HL-60 (cell line): ENCODE measurements at regions not wholly inside any gene's neighbourhood (a gene's known extent, or its start where the extent isn't known, plus 50 kb on each side); places are given as distances from the start of the nearest gene placed in this dataset.

Source experiments
- DNase-seq, 2 experiments: peaks; one replicate each; pipeline ENCODE4 v3.0.0-alpha.2; 2010 to 2020; ENCODE audit warnings: low read depth in 1 of 2, low spot score in 1 of 2
- H3K27ac ChIP-seq: fragments of 250-450 bp; sonication (Bioruptor Pico); replicated peaks from 2 replicates; pipeline ENCODE4 v1.5.1; 2020; ENCODE audit warnings: mild to moderate bottlenecking, moderate library complexity
- H3K27me3 ChIP-seq: fragments of 250-450 bp; sonication (Bioruptor Pico); 2 replicates; pipeline ENCODE4 v1.5.1; 2021; ENCODE audit warnings: mild to moderate bottlenecking, moderate library complexity; ENCODE audit not compliant: insufficient read depth, poor library complexity, severe bottlenecking
- H3K4me3 ChIP-seq: replicated peaks from 2 replicates; pipeline ENCODE4 v1.5.1; 2011; ENCODE audit warnings: mild to moderate bottlenecking, control low read depth, low read length; ENCODE audit not compliant: insufficient read depth
- CTCF ChIP-seq: IDR thresholded peaks from one replicate; pipeline ENCODE4 v1.5.1; 2011; ENCODE audit warnings: low read length, control low read depth, inconsistent platforms; ENCODE audit not compliant: insufficient read depth
- GABPA ChIP-seq: IDR thresholded peaks from 2 replicates; pipeline ENCODE4 v1.6.1; 2012; ENCODE audit warnings: low read depth
- POLR2AphosphoS5 ChIP-seq: IDR thresholded peaks from 2 replicates; pipeline ENCODE4 v1.6.1; 2012; ENCODE audit warnings: low read depth
- REST ChIP-seq: IDR thresholded peaks from 2 replicates; pipeline ENCODE4 v1.6.1; 2012; ENCODE audit warnings: low read depth; ENCODE audit not compliant: insufficient replicate concordance
- SPI1 ChIP-seq: IDR thresholded peaks from 2 replicates; pipeline ENCODE4 v1.6.1; 2012; ENCODE audit warnings: low read depth, mild to moderate bottlenecking, borderline replicate concordance

- Histone ChIP-seq H3K27me3 (no peaks in the 10 kb centered on the region), H3K4me3 (no peak overlapping the region), H3K27ac (no peak overlapping the region)
- TF ChIP-seq SPI1 (no peak), POLR2AphosphoS5 (no peak), GABPA (no peak), REST (no peak), CTCF (no peak)
- no peak for DNase-seq
Measured at GRCh38 chr13:104693126-104693525, 1626.9 kb upstream of the SLC10A2 start.

- Histone ChIP-seq H3K4me3 (no peak overlapping the region), H3K27me3 (no peaks in the 10 kb centered on the region), H3K27ac (no peak overlapping the region)
- DNase-seq, result peak in 1 of 2 experiments; percentile 25
- TF ChIP-seq GABPA, result no peak
Measured at GRCh38 chr13:104691767-104692467, 1625.7 kb upstream of the SLC10A2 start.

- H3K4me3 ChIP-seq, result no peak overlapping the region
- DNase-seq, result no peak
- no peak overlapping the region for H3K27ac ChIP-seq
- TF ChIP-seq SPI1 (no peak), CTCF (no peak), POLR2AphosphoS5 (no peak), REST (no peak), GABPA (no peak)
- H3K27me3 ChIP-seq, result no peaks in the 10 kb centered on the region
Measured at GRCh38 chr13:104686484-104686883, 1620.3 kb upstream of the SLC10A2 start.

GRCh38 chr13:104683789-104684188 is 1617.6 kb upstream of the SLC10A2 start:
- DNase-seq, result no peak
- Histone ChIP-seq H3K27me3 (no peaks in the 10 kb centered on the region), H3K27ac (no peak overlapping the region), H3K4me3 (no peak overlapping the region)
- no peak for TF ChIP-seq POLR2AphosphoS5
- TF ChIP-seq SPI1, result no peak
- TF ChIP-seq GABPA, result no peak
- no peak for TF ChIP-seq CTCF
- TF ChIP-seq REST, result peak; percentile 93
